ENCODE measurements at regions not wholly inside any gene's neighbourhood (a gene's known extent, or its start where the extent isn't known, plus 50 kb on each side); places are given as distances from the start of the nearest gene placed in this dataset.

DNA sequence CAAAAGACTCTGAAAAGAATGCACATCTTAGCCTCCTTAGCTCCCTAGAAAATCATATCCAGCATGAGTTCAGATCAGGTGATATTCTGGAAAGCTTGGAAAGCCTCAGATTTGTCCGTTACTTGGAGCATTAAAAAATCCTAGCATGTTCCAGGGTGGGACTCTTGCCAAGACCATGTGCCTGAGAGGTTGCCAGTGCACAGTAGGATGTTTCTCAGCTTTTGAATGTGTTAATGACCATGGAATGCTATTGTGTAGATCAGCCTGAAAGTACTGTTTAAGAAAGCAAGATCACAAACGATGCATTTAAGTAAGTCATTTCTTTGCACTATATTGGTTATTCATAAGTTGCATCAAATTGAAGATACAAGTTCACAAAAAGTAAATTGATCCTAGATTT is 230.5 kb downstream of the ETNK1 start:
- TF ChIP-seq CTCF (IDR thresholded peaks at IDR 0.05) (no peak), POLR2A (IDR thresholded peaks at IDR 0.05) (no peak)
